GM21381 (cell line): ENCODE measurements at regions not wholly inside any gene's neighbourhood (a gene's known extent, or its start where the extent isn't known, plus 50 kb on each side); places are given as distances from the start of the nearest gene placed in this dataset.

Experiments
- ATAC-seq: cut with Tn5 transposase; IDR thresholded peaks from one replicate; pipeline ENCODE4 v1.9.1; 2021; ENCODE audit warnings: mild to moderate bottlenecking, moderate library complexity; ENCODE audit not compliant: unreplicated experiment

- no peak for ATAC-seq
Measured at GRCh38 chr5:2278825-2279456, 396.2 kb upstream of the IRX4 start.

DNA sequence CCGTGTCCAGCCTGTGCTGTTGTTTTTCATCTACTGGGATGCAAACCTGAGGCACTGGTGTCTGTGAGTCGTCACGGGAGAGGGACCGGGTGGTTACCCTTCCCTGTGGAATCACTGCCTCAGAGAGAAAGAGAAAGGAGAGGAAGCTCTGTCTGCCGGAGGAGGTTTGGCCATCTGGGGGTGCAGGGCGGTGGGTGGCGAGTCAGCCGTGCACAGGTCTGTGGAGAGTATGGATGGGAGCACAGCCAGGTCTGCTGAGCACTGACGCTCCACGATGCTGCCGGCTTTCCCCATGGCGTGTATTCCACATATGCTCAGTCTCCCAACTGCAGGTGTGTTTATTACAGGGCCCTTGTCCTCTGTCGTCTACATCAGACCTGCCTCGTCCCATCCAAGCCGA is 395.2 kb upstream of the IRX4 start:
- ATAC-seq = no peak

- ATAC-seq = no peak
Measured at GRCh38 chr5:2276101-2276500, 393.4 kb upstream of the IRX4 start.

DNA sequence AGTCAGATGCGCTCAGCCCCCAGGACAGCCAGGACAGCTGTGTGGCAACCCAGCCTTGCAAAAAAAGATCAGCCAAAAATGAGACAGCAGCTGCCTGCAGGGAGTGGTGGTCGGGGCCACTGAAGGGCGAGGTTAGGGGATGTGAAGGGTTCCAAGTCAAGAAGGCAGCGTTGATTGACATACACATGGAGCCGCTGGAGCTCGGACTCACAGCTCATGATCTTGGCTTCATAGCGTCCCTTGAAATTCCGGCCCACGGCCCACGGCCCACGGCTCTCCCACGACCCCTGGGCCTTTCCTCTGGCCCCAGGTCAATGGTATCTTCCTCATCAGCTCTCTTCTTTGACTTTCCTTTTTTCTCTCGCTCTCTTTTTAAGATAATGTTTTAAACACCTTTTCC is 390.0 kb upstream of the IRX4 start:
- no peak for ATAC-seq

GRCh38 chr5:2272039-2272438 is 389.3 kb upstream of the IRX4 start:
- no peak for ATAC-seq

GRCh38 chr5:2271316-2271715 is 388.6 kb upstream of the IRX4 start:
- ATAC-seq = no peak

- ATAC-seq = no peak
Measured at GRCh38 chr5:2270467-2270866, 387.7 kb upstream of the IRX4 start.

DNA sequence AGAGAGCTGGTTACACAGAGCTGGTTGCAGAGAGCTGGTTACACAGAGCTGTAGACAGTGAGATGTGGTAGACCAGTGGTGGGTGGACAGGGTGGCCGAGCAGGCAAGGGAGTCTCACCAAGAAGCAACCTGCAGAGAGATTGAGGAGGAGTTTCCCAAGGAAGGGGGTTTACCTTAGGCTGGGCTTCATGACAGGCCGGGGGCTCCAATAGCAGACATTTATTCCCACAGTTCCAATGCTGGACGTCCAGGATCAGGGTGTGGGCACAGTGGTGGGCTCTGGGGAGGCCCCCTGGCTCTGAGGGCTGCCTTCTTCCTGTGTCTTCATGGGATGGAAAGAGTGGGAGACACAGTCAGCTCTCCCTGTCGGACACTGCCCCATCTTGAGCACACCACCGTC is 386.9 kb upstream of the IRX4 start:
- no peak for ATAC-seq

DNA sequence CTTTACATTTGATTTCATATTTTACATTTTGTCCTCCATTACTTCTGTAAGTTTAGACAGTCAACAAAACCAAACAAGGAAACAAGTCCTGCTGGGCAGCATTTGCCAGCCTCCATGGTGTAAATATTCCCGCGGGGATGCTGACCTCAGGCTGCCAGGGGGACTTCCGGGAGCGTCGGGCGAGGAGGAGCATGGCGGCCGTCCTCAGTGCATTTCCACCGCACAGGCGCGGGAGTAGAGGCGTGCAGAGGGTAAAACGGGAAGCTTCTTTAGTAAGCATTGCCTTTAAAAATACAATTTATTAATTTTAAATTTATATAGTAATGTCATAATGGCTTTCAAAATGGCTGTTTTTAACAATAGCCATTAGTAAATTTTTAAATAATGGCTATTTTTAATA is 385.3 kb upstream of the IRX4 start:
- no peak for ATAC-seq

DNA sequence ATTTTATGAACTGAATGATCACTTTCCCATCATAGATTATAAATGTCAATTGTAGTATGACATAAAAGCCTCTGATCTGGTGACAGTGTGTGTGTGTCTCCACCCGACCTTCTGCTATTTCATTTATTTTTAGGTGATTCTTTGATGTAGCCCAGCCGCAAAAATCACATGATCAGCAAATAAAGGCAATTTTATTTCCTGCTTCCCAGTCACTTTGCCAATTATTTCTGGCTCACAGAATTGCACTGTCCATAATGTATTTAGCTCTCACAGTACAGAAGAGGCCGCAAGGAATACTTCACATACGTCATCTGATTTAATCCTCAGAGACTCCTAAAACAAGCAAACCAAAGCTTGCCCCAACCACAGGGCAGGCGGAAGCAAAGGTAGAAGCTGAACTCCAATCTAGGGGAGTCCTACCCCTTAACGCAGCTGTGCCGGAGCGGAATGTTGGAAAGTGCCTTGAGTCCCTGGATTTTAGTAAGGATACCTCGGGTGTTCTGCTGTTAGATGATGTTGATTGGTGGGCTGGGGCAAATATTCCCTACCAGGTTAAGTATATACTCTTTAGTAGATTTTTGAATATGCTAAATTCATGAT is 384.0 kb upstream of the IRX4 start:
- ATAC-seq = no peak

DNA sequence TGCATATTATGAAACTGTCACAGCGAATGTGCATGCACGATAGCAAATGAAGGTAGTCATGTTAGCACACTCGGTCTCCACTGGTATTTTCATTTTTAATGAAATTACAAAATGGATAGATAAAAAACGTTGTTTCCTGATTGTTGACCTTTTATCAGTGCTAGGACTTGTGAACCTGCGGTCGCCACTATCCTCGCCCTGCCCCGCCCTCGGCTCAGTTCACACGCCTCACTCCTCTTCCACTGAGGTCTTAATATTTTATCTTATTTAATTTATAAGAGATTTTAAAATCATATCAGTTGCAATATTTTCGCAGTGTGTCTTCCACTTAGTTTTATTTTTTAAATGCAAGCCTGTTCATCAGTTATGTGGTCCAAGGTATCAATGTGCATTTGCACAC is 382.6 kb upstream of the IRX4 start:
- ATAC-seq = no peak

DNA sequence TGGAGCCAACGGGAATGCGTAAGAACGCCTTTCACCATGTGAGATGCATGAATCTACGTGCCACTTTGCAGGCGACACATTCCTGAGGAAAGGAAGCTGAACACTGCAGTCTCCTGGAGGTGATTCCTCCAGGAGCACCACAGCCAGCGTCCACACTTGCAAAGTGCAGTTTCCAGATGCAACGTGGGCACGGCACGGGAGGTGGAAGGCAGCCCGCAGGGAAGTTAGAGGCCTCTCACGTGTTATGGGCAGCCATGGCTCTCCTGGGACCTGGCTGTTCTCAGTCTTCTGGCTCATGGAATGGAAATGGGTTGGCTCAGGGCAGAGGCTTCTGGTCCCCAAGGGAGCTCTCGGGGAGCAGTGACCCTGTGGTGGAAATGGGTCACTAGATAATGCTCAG is 381.0 kb upstream of the IRX4 start:
- ATAC-seq = no peak

DNA sequence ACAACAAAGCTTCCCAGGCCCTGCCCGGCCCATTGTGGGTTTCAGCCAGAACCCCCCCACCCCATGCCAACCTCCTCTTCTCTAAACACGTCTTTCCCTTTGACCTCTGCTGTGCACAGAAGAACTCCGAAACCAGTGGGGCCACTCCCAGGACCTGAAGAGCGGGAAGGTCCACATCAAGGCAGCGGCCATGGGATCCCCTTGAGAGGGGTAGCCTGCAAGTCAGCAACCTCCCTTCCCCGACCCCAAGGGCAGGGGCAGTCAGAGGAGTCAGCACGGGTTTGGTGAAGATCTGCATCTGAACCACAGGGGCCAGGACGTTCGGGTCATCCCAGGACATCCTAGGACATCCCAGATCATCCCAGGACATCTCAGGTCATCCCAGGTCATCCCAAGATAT is 379.9 kb upstream of the IRX4 start:
- no peak for ATAC-seq

- ATAC-seq = no peak
Measured at GRCh38 chr5:2261004-2261703, 378.4 kb upstream of the IRX4 start.

GRCh38 chr5:2260211-2261003 is 377.7 kb upstream of the IRX4 start:
- ATAC-seq = no peak

DNA sequence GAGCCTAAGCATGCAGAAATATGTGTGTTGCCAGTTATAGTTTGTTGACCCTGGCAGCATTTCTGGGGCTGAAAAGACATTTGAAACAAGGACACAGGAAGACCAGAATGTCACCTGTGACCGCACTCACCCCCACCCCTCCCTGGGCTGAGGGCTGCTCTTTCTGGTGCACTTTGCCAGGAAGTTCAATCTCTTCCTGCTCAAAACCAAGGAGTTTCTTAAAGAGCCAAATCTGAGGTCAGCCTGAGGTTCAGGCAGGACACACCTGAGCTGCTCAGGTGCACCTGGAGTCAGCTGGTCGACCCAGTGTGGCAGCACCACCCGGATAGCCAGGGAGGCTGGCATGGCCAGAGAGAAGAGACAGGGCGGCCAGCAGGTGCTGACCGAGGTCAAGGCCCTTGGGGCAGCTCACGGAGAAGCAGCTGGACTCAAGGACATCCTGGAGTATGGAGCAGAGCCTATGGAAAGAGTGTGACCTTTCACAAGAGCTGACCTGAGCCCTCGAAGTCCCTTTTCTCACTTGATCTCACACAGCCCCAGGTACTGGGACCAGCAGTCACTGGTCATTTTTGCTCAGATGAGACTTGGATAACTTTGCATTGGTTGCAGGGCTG is 376.9 kb upstream of the IRX4 start:
- ATAC-seq = no peak

DNA sequence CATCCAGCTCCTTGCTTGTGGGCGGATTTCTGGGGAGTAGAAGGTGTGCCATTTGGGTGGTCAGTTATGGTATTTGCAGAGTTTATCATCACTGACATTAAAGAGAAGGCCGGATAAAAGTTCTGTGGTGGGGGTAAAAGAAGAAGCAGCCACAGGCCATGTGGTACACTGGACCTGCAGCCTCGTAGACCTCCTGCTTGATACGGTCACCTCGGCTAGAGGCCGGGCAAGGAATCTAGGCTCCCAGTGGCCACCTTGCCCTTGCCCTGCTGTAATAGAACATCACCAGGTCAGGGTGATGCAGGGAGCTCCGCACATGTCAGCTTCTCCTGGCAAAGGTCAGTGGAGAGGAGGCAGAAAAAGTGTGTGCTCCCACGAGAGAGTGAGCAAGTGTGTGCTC is 376.1 kb upstream of the IRX4 start:
- no peak for ATAC-seq

DNA sequence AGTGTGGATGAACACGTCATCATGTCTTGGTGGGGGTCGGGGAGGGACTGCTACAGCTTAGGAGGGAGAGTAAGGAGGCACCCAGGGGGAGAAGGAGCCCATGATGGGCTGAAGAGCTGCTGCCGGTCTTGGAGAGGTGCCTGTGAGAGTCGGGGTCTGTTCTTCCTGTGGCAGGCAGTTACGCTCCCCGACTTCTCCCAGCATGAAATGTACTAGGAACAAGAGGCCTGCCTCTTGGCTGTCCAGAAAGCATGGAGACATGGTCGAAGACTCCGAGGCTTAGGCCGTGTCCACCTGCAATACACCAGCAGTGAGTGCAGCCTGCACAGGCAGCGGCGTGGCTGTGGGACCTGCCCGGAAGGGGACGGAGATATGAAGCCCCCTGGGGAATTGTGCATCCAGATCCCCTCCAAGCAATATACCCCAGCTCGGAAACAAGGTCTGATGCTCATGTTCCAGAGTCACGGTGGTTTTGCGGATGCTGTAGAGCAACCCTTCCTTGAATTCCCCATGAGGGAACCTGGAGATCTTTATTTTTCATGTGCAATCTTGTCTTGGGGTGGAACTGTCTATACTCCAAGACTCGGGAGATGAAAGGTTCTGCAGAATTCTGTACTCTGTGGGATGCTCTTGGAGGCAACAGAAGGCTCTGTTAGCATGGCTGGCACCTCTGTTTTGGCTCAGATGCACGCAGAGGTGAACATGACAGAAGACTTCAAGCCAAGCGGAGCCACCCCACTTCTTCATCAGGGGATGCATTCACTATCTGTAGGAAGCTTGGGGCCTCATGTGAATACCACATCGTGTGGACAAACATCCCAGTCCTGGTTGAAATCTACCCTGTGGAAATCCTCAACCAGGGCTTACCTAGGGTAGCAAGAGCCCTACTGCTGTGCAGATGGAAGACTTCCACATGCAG is 374.9 kb upstream of the IRX4 start:
- no peak for ATAC-seq

- no peak for ATAC-seq
Measured at GRCh38 chr5:2256691-2257280, 374.1 kb upstream of the IRX4 start.
